ENCODE measurements at regions not wholly inside any gene's neighbourhood (a gene's known extent, or its start where the extent isn't known, plus 50 kb on each side); places are given as distances from the start of the nearest gene placed in this dataset.
"Not testable (repeated sequence)": the region's sequence is repeated elsewhere in the genome, so short reads cannot be mapped to it uniquely, and the experiment has no call there.

GRCh38 chr9:102506406-102506805 is 488.7 kb upstream of the CYLC2 start:
- no peak for DNase-seq (ENCODE audit: low spot score)

- DNase-seq (ENCODE audit: low spot score) = no peak
These were observed 495.7 kb upstream of the CYLC2 start for GRCh38 chr9:102499468-102499867.

GRCh38 chr9:102497709-102498108 is 497.4 kb upstream of the CYLC2 start:
- no peak for DNase-seq (ENCODE audit: low spot score)

GRCh38 chr9:102486976-102487375 is 508.2 kb upstream of the CYLC2 start:
- not testable (repeated sequence) for DNase-seq (ENCODE audit: low spot score)

- no peak for DNase-seq (ENCODE audit: low spot score)
These were observed 511.5 kb upstream of the CYLC2 start for GRCh38 chr9:102483651-102484050.

- DNase-seq (ENCODE audit: low spot score) = no peak
These were observed 512.4 kb upstream of the CYLC2 start for GRCh38 chr9:102482776-102483175.

GRCh38 chr9:102479191-102479590 is 515.9 kb upstream of the CYLC2 start:
- DNase-seq (ENCODE audit: low spot score) = no peak

- DNase-seq (ENCODE audit: low spot score) = no peak
These were observed 520.8 kb upstream of the CYLC2 start for GRCh38 chr9:102474357-102474756.

GRCh38 chr9:102469430-102469829 is 525.7 kb upstream of the CYLC2 start:
- not testable (repeated sequence) for DNase-seq (ENCODE audit: low spot score)

GRCh38 chr9:102461156-102461819 is 533.8 kb upstream of the CYLC2 start:
- DNase-seq (ENCODE audit: low spot score) = no peak

GRCh38 chr9:102459828-102460227 is 535.3 kb upstream of the CYLC2 start:
- no peak for DNase-seq (ENCODE audit: low spot score)

GRCh38 chr9:102456562-102456961 is 538.6 kb upstream of the CYLC2 start:
- no peak for DNase-seq (ENCODE audit: low spot score)

GRCh38 chr9:102445906-102446305 is 549.2 kb upstream of the CYLC2 start:
- DNase-seq (ENCODE audit: low spot score) = no peak

- DNase-seq (ENCODE audit: low spot score) = no peak
These were observed 549.9 kb upstream of the CYLC2 start for GRCh38 chr9:102445181-102445747.

- DNase-seq (ENCODE audit: low spot score) = no peak
These were observed 555.5 kb upstream of the CYLC2 start for GRCh38 chr9:102439583-102439982.

- DNase-seq (ENCODE audit: low spot score) = not testable (repeated sequence)
These were observed 558.5 kb upstream of the CYLC2 start for GRCh38 chr9:102436599-102436998.

GRCh38 chr9:102435427-102435826 is 559.7 kb upstream of the CYLC2 start:
- DNase-seq (ENCODE audit: low spot score) = no peak

GRCh38 chr9:102434545-102434944 is 560.6 kb upstream of the CYLC2 start:
- no peak for DNase-seq (ENCODE audit: low spot score)

GRCh38 chr9:102428305-102428704 is 566.8 kb upstream of the CYLC2 start:
- no peak for DNase-seq (ENCODE audit: low spot score)

- not testable (repeated sequence) for DNase-seq (ENCODE audit: low spot score)
These were observed 578.9 kb upstream of the CYLC2 start for GRCh38 chr9:102416251-102416650.

- DNase-seq (ENCODE audit: low spot score) = no peak
These were observed 589.8 kb upstream of the CYLC2 start for GRCh38 chr9:102405218-102405867.

GRCh38 chr9:102403514-102403913 is 591.6 kb upstream of the CYLC2 start:
- no peak for DNase-seq (ENCODE audit: low spot score)

- DNase-seq (ENCODE audit: low spot score) = no peak
These were observed 596.9 kb upstream of the CYLC2 start for GRCh38 chr9:102398205-102398604.

- not testable (repeated sequence) for DNase-seq (ENCODE audit: low spot score)
These were observed 609.5 kb upstream of the CYLC2 start for GRCh38 chr9:102385620-102386019.

Measured in activated CD4-positive, alpha-beta T cell treated with anti-CD3 and anti-CD28 coated beads, Interleukin-2, Interleukin-4, amounts not matched to agents 100 ng/mL and 50 ng/mL, durations not matched to agents 16 hours and 8 hours (primary cell).